ENCODE measurements at regions not wholly inside any gene's neighbourhood (a gene's known extent, or its start where the extent isn't known, plus 50 kb on each side); places are given as distances from the start of the nearest gene placed in this dataset.

GRCh38 chr19:30648866-30649862, 277.0 kb downstream of the ZNF536 start:
- TF ChIP-seq EZH2 (IDR thresholded peaks at IDR 0.05; ENCODE audit: borderline replicate concordance, insufficient read depth, low read length, poor library complexity, severe bottlenecking) (no peak), RAD21 (conservative IDR thresholded peaks at IDR 0.05) (no peak), CTCF (IDR thresholded peaks at IDR 0.05; ENCODE audit: poor library complexity, severe bottlenecking) (no peak), POLR2AphosphoS5 (IDR thresholded peaks at IDR 0.05) (no peak), EP300 (conservative IDR thresholded peaks at IDR 0.05; ENCODE audit: poor library complexity, severe bottlenecking) (no peak), MXI1 (conservative IDR thresholded peaks at IDR 0.05; ENCODE audit: poor library complexity, severe bottlenecking) (no peak)

All from neural cell (in vitro differentiated cells).